Daoy (cell line): ENCODE measurements at regions not wholly inside any gene's neighbourhood (a gene's known extent, or its start where the extent isn't known, plus 50 kb on each side); places are given as distances from the start of the nearest gene placed in this dataset.

Source experiments
- DNase-seq: peaks from one replicate; pipeline ENCODE4 v3.0.0-alpha.2; 2015; ENCODE audit warnings: low read depth

- no peak for DNase-seq
Observed at GRCh38 chr4:137206781-137207180, 325.5 kb downstream of the PCDH18 start.

DNA sequence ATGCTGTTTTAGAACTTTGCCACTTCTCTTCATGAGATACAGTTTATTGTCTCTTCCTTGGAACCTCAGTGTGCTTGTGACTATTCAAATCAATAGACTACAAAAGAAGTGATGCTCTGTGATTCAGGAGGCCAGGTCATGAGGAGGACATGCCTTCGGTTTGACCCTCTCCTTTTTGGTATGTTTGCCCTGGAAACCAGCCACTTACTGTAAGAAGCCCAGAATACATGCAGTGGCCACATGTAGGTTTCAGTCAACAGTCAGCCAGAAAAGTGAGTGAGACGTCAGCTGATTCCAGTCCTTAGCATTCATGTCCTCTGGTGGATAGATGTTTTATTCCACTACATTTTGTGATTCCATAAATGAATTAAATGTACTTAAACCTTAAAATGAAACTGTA, 328.7 kb downstream of the PCDH18 start:
- DNase-seq, result no peak

- DNase-seq, result no peak
Observed at GRCh38 chr4:137200322-137200721, 332.0 kb downstream of the PCDH18 start.

DNA sequence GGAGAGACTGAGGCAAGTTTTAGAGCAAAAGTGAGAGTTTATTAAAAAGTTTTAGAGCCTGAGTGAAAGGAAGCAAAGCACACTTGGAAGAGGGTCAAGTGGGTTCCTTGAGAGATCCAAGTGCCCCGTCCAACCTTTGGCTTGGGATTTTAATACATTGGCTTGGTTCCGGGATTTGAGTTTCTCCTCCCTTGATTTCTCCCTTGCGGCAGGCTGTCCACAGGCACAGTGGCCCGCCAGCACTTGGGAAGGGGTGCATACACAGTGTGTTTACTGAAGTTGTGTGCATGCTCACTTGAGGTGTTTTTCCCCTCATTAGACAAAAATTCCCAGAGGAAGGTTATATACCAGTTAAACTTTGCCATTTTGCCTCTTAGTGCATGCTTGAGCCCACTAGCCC, 333.5 kb downstream of the PCDH18 start:
- DNase-seq, result no peak

GRCh38 chr4:137194670-137195069, 337.6 kb downstream of the PCDH18 start:
- no peak for DNase-seq

DNA sequence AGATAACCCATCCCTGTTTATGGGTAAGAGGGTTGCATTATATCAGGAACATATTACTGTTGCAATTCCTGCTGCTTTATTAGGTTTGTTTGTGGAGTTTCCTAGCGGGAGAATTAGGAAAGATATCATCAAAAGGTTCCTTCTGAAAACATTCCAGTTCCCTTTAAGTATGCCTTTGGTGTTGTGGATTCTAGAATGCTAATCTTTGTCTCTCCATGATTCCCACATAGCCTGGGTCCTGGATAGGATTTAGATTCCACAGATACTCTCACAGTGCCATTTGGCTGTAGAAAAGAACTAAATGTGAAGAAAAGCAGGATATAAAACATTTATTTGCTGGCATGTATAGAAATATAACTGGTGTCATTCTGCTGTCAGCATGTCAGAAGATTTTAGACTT, 338.7 kb downstream of the PCDH18 start:
- DNase-seq, result no peak

GRCh38 chr4:137181293-137181899, 350.9 kb downstream of the PCDH18 start:
- DNase-seq, result no peak

GRCh38 chr4:137180349-137180748, 351.9 kb downstream of the PCDH18 start:
- peak; percentile 0 for DNase-seq

DNA sequence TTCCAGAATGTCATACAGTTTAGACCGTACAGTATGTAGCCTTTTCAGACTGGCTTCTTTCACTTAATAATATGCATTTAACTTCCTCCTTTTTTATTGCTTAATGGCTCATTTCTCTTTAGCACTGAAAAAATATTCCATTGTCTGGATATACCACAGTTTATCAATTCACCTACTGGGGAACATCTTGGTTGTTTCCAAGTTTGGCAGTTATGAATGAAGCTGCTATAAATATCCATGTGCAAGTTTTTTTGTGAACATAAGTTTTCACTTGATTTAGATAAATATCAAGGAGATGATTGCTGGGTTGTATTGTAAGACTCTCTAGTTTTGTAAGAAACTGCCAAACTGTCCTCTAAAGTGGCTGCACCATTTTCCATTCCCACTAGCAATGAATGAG, 375.5 kb downstream of the PCDH18 start:
- DNase-seq, result no peak

GRCh38 chr4:137156054-137156453, 376.2 kb downstream of the PCDH18 start:
- DNase-seq, result no peak

DNA sequence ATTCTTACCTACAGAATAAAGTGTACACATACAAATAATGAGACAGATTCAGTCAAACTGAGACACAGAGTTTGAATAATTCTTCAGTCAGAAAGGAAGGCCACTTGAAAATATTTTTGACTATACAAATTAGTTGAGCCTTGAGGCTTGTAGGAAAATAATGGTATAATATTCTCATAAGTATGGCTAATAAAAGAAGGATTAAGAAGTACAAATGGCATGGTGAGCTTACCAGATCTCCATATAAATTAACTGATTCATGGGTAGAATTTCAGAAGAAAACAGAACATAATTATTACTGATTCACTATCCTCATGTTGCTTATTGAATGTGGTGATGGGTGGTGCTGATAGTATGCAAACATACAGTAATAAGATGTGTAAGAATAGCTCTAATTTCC, 401.1 kb downstream of the PCDH18 start:
- DNase-seq, result no peak

DNA sequence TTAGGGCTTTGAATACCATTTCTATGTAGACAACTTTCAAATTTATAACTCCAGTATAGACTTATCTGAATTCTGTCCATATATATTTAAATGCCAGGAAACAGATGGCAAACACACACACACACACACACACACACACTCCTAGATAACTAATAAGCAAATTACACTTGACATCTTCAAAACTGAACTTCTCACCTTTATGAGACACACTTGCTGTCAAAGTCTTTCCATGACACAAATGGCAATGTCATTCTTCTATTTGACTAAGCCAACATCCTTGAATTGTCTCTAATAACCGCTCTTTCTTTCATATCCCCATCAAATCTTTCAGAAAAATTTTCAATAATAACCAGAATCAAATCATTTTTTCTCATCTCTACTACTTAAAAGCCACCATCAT, 402.4 kb downstream of the PCDH18 start:
- no peak for DNase-seq

- no peak for DNase-seq
Observed at GRCh38 chr4:137129441-137129840, 402.9 kb downstream of the PCDH18 start.

DNA sequence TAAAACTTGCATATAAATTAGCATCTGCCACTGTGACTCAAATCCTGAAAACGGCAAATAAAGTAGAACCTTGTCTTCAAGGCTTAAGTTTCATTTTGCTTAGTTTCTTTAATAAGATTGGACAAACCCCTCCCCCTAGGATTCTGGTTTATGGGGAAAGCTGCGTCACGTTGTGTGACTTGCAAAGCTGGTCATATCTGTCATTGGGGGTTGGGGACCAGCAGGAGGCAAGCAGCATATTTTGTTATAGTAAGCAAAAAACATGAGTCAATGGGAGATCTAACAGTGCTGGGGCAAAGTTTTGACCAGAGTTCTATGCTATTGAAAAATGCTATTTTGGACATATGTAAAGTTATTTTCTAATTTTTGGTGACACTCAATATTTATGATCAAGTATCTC, 407.3 kb downstream of the PCDH18 start:
- peak; percentile 18 for DNase-seq

DNA sequence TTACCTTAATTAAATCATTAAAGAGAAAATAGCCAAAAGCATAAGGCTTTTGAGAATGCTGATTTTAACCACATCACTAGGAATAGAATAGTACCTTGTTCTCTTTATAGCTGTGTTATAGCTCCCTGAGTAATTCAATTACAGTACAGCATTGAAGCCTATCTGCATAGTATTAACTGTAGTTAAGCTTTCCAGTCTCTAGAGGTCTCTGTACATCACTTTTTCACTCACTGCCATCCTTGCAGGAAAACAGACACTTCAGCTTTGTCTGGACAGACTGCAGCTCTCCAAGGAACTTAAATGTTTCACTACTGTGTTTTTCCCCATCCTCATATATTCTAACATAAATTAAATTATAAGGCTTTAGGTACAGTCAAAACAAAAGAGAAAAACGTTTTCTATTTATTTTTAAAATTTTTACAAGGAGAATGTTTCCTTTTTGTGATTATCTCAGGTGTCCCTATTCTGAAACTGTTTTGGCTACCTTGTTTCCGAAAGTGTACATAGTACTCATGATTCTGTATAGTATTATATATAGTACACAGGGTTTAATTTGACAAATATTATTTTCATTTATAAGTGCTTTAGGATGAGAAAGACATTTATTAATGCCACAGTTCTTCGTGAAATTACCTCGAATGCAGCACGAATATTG, 407.9 kb downstream of the PCDH18 start:
- peak; percentile 25 for DNase-seq

GRCh38 chr4:137122876-137123275, 409.4 kb downstream of the PCDH18 start:
- no peak for DNase-seq

DNA sequence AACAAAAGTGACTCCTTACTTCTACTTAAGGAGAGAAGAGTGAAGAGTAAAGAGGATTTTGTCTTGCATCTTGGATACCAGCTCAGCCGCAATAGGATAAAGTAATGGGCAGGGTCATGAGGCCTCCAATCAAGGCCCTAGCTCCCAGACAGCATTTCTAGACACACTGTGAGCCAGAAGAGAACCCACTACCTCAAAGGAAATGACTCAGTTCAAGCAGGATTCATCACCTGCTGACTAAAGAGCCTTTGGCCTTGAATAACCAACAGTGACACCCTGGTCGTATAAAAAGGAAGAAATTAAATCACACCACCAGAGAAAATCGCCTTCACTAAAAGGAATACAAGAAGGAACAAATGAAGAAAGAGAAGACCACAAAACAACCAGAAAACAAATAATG, 416.1 kb downstream of the PCDH18 start:
- peak; percentile 15 for DNase-seq

- no peak for DNase-seq
Observed at GRCh38 chr4:137106733-137107132, 425.6 kb downstream of the PCDH18 start.

GRCh38 chr4:137106287-137106686, 426.0 kb downstream of the PCDH18 start:
- no peak for DNase-seq

- DNase-seq, result no peak
Observed at GRCh38 chr4:137090951-137091350, 441.3 kb downstream of the PCDH18 start.

DNA sequence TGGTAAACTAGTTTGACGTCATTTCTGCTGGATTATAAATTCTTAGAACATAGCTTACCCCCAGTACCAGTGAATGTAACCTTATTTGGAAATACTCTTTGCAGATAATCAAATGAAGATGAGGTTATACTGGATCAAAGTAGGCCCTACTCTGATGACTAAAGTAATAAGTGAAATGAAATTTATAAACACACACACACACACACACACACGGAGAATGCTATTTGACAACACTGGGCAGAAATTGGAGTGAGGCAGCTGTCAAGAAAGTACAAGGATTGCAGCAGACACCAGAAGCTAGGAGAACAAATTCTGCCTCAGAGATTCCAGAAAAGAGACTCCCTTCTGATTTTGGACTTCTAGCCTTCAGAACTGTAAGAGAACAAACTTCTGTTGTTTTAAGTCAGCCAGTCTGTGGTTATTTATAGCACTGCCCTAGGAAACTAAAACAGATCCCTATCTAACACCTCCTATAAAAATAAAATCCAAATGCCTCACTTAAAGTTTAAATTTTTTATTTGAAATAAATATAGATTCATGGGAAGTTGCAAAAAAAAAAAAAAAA, 448.6 kb downstream of the PCDH18 start:
- no peak for DNase-seq

- no peak for DNase-seq
Observed at GRCh38 chr4:137082061-137082460, 450.2 kb downstream of the PCDH18 start.

- DNase-seq, result no peak
Observed at GRCh38 chr4:137076908-137077307, 455.4 kb downstream of the PCDH18 start.

DNA sequence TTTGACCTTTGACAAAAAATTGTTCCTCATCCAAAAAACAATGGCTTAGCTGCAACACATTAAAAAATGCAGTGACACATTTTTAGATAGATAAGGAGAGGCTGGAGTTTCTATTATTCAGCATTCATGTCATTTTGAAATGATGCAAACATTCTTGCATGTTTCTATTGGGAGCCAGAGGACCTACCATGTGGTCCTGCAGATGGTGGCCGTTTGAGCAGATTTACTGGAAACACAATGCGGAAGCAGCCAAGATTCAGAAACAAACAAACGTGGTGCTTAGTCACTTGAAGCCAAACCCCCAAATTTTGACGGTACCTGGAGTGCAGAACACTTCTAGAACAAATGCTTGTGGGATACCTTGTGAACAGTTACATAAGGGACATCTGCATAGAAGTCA, 456.7 kb downstream of the PCDH18 start:
- DNase-seq, result no peak
